ENCODE measurements at regions not wholly inside any gene's neighbourhood (a gene's known extent, or its start where the extent isn't known, plus 50 kb on each side); places are given as distances from the start of the nearest gene placed in this dataset.

DNA sequence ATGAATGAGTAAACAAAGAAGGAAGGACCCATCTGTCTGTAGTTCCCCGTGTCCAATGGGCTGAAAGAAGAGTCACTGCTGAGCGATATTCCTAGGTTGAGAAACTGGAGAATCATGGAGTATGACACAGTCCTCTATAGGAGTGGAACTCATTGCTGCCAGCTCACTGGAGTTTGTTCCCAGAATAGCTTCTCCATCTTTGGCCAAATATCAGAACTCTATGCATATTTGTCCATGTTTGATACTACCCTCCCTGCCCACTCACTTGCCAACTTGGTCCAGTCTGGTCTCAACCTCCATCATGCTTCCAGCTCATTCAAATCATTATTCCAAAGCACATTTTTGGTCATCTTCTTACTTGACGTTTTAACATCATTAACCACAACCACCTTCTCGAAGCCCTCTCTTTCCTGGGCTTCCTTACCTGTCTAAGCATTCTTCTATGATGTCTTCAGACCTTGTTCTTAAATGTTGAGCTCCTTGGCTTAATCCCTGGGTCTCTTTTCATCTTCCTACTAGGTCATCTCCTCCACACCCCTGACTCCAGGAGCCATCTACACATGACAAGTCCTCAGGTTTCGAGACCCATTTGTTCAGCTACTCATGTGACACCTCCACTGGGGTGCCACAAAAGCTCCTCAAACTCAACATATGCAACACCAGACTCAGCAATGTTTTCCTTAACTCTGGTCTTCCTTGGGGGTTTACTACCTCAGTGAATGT is 221.6 kb downstream of the MYCN start:
- no peak for DNase-seq

DNA sequence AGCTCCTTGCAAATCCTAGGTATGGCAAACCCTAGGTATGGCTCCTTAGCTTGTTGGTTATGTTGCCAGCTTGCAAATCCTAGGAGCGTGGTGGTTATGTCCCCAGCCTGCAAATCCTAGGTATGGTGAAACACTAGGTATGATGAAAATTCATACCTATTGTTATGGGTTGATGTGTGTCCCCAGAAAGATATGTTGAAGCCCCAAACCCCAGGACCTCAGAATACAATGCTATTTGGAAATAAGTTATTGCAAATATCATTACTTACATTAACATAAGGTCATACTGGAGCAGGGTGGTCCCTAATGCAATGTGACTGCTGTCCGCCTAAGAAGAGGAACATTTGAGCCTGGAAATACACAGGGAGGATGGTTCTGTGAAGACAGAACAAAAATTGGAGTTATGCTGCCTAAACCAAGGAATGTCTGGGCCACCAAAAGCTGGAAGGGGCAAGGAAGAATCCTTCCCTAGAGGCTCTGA is 220.8 kb downstream of the MYCN start:
- DNase-seq, result no peak

GRCh38 chr2:16160281-16161084 is 220.1 kb downstream of the MYCN start:
- no peak for DNase-seq

- no peak for DNase-seq
Observed at GRCh38 chr2:16156411-16156810, 216.1 kb downstream of the MYCN start.

- DNase-seq, result no peak
Observed at GRCh38 chr2:16155766-16156165, 215.4 kb downstream of the MYCN start.

- DNase-seq, result no peak
Observed at GRCh38 chr2:16155366-16155765, 215.0 kb downstream of the MYCN start.

- DNase-seq, result no peak
Observed at GRCh38 chr2:16154501-16155280, 214.3 kb downstream of the MYCN start.

DNA sequence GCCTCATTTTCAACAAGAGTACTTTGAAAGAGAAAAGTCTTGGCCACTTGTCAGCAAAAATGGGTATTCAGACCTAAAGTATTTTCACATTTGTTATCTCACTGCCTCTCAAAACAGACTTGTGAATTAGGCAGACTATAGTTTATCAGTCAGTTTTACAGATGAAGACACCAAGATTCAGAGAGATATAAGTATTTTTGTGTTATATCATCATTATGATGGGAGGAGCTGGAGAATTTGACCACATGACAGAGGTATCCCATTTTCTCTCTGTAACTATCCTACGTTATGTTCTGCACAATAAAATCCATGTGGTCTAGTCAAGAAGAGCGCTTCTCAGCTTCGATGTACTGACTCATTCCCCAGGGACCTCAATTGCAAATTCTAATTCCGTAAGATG is 213.7 kb downstream of the MYCN start:
- no peak for DNase-seq

DNA sequence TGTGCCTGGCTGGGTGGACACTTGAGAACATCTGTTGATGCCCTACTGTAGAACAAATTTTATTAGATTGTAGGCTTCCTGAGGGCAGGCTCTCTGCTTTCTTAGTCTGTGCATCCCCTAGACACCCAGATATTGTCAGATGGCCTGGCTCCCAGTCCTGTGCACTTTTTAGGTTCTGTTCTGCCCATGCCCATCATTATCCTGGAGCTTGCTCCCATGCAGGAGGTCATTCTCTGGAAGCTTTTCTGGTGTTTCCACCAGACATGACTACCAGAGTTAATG is 213.3 kb downstream of the MYCN start:
- no peak for DNase-seq

GRCh38 chr2:16152928-16153753 is 212.8 kb downstream of the MYCN start:
- no peak for DNase-seq

DNA sequence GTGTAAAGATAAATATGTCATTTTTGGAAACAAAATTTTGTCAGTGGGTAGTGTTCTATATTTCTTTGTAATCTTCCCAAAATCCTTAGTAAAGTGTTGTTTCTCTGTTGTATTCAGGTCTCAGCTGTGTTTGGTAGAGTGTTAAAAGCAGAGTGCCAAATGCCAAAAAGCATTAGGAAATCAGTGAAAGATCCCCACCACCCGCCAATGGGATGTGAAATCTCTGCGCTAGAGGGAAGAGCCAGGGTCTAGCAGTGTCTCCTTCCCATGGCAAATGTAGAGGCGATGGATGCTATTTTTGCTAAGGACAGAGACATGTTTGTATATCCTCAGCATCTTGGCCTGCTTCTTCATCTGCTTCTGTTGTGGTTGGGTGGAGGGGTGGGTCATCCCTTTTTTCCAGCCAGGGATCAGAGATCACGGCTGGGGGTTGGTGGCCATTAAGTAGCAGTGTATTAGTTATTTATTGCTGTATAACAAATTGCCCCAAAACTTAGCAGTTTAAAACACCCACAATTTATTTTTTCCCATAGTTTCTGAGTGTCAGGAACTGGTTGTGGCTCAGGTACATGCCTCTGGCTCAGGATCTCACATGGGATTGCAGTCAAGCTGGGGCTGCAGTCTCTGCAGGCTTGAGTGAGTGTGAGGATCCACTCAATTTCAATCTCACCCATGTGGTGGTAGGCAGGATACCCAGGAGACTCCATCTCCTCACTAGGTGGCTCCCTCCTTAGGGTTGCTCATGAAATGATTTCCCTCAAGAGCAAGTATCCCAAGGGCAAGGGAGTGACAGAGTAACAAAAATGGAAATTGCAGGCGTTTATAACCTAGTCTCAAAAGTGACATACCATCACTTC is 211.9 kb downstream of the MYCN start:
- DNase-seq, result no peak

GRCh38 chr2:16151651-16152050 is 211.3 kb downstream of the MYCN start:
- DNase-seq, result no peak

- no peak for DNase-seq
Observed at GRCh38 chr2:16151281-16151570, 210.9 kb downstream of the MYCN start.

DNA sequence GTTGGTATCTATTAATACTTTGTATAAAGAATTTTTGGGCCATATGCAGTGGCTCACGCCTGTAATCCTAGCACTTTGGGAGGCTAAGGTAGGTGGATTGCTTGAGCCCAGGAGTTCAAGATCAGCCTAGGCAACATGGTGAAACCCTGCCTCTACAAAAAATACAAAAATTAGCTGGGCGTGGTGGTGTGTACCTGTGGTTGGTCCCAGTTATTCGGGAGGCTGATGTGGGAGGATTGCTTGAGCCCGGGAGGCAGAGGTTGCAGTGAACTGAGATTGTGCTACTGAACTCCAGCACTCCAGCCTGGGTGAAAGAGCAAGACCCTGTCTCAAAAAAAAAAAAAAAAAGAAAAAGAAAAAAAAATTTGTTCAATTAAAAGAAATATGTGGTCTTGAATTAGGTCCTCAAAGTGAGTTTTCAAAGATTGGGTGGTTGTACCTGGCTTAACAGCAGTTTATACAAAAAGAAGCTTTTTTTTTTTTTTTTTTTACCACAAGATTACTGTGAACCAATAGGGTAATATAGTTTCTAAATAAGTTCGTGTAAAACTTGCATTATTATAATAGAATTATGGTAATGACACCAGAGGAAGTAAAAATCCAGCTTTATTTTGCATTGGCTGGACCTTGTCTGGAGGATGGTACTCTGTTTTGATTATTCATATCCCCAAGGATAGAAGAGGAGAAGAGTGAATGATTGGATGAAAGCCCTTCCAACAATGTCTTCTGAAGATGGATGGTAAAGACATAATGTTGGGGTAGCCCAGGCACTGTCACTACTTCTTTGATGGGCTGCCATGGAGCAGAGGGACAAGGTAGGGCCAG is 210.3 kb downstream of the MYCN start:
- DNase-seq, result no peak

- no peak for DNase-seq
Observed at GRCh38 chr2:16149349-16150243, 209.2 kb downstream of the MYCN start.

GRCh38 chr2:16148632-16149348 is 208.4 kb downstream of the MYCN start:
- no peak for DNase-seq

- no peak for DNase-seq
Observed at GRCh38 chr2:16142383-16143361, 202.3 kb downstream of the MYCN start.

DNA sequence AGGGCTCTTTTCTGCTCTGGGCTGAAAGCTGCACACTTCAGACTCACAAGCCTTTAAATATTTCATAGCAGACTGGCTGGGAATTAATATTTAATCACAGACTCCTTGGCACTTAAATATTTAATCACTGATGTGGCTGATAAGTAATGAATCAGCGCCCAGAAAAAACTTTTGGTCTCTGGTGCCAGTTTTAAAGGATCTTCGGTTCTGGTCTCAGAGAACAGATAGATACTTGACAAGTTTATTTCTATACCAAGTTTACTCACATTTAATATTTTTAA is 201.2 kb downstream of the MYCN start:
- DNase-seq, result no peak

All from T1000 (cell line).